HG03575 (cell line): ENCODE measurements at regions not wholly inside any gene's neighbourhood (a gene's known extent, or its start where the extent isn't known, plus 50 kb on each side); places are given as distances from the start of the nearest gene placed in this dataset.
"Not testable (repeated sequence)": the region's sequence is repeated elsewhere in the genome, so short reads cannot be mapped to it uniquely, and the experiment has no call there.

Experiments
- ATAC-seq: cut with Tn5 transposase; IDR thresholded peaks from one replicate; pipeline ENCODE4 v1.9.1; 2021; ENCODE audit not compliant: unreplicated experiment, insufficient number of reproducible peaks, low FRiP score; ENCODE audit errors: extremely low read depth

DNA sequence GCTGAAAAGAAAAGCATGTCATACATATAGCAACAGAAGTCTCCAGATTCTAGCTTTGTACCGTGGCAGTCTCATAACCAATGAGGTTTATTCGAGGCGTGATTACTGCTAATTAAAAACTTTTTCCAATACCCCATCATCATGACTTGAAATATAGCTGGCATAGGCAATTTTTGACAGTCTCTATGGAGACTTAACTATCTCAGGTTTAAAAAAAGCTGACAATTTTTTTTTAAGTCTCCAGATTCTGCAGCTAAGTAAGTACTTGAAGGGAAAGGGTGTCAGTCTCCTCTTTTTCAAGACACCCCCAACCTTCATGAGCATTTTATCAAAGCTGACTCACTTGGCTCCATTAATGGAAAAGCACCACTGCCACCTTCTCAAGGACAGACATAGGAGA is 126.3 kb upstream of the RXFP1 start:
- no peak for ATAC-seq

DNA sequence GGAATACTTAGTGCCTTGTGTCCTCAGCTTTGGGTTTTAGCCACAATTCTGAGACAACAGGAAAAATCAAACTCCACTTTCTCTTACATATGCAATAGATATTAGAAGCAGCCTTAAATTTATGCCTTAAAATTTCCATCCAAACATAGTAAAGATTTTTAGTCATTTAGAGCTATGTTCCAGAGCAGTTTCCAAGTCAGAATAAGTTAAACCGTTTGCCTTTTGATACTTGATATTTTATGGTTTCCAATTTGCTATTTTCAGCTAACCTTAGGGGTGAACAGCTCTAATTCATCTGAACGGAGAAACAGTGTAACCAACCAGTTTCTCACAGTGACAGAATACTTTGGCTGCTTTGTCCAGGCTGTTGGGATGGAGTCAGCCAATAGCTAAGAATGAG is 125.8 kb upstream of the RXFP1 start:
- ATAC-seq = no peak

DNA sequence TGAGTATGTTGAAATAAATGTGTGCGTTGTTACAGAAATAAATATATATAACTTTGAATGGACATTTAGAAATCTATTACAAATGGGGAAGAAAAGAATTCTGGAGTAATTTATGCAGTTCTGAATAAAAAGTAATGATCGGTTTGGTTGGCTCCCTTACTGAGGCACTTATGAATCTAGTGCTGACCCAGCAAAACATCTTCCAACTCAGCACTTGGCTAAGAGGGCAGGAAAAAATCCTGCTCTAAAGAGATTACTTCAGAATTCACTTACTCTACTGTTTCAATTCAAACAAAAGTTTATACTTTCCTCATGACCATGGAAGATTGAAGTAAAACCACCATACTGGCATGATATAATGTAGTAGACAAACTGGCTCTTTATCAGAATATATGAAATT is 123.9 kb upstream of the RXFP1 start:
- ATAC-seq = no peak

DNA sequence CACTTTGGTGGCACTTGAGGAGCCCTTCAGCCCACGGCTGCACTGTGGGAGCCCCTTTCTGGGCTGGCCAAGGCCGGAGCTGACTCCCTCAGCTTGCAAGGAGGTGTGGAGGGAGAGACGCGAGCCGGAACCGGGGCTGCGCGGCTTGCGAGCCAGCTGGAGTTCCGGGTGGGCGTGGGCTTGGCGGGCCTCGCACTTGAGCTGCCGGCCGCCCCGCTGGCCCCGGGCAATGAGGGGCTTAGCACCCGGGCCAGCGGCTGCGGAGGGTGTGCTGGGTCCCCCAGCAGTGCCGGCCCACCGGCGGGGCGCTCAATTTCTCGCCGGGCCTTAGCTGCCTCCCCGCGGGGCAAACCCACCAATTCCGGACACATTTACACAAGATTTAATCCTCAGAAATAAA is 113.7 kb upstream of the RXFP1 start:
- not testable (repeated sequence) for ATAC-seq

DNA sequence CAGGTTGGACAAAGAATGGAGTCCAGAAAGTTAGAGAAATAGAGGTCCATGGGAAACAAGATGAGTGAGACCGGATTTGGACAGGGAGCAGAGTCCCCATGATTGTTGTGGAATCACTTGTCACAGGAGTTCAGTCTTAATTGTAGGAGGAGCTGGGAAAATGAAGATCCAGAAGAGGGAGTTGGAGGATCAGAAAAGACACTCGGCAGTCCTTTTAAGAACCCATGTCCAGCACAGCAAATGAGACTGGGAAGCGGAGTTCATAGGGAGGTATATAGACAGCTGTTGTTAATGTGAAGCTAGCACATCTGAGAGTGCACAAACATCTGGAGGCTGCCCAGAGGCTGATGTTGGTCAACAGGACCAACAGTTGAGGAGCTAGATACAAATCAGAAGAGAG is 111.4 kb upstream of the RXFP1 start:
- ATAC-seq = no peak

DNA sequence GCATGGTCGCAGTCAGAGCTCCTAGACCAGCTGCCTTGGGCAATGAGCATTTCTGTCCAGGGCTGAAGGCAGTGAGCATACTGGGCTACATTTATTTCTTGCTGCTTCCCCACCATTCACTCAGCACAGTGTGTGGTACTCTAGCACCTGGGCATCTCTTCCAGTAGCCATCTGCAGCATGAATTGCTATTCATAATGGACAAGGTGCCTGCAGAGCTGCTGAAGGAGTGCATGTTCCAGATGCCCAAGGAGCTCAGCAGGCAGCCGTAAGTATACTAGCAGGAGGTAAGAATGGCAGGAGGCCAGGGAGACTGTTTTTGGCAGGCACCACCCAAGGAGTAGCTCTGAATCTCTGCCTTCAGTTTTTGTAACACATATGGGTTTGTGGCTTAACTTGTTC is 110.4 kb upstream of the RXFP1 start:
- ATAC-seq = no peak

DNA sequence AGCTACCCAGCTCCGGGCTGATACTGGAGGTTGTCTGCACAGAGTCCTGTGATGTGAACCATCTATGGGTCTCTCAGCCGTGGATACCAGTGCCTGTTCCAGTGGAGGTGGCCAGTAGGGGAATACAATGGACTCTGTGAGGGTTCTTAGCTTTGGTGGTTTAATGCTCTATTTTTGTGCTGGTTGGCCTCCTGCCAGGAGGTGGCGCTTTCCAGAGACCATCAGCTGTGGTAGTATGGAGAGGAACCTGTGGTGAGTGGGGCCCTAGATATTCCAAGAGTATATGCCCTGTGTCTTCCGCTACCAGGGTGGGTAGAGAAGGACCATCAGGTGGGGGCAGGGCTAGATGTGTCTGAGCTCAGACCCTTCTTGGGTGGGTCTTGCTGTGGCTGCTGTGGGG is 103.0 kb upstream of the RXFP1 start:
- not testable (repeated sequence) for ATAC-seq

DNA sequence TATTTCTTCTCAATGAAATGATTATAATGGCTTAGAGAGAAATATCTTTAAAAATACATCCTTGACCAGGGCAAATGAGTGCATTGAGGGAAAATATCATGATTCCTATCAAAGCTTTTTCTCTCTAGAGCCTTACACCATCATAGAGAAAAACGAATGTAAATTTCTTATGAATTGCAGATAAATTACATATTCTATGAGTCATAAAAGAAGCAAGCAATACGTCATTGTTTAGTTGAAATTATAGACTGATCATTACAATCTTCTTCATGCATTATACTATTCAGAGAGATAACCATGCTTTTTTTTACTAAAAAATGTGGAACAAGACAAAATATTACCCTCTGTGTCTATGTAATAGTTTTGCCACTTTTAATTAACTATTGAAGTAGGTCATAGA is 100.9 kb upstream of the RXFP1 start:
- no peak for ATAC-seq

DNA sequence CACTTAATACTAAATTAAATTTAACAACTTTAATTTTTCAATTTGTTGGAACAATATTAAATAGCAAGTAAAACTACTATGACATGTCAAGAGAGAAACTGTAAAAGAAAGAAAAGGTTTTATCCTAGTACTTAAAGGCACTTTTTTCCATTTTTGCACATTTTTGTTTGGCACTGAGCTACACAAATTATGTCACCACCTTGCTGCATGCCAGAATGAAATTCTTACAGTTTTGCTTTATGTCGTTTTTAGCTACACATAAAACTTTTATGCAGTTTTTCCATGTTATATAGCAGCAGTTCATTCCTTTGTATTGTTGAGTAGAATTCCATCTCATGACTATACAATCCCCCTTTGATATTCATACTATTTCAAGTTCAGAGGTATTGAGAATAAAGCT is 99.1 kb upstream of the RXFP1 start:
- ATAC-seq = no peak

DNA sequence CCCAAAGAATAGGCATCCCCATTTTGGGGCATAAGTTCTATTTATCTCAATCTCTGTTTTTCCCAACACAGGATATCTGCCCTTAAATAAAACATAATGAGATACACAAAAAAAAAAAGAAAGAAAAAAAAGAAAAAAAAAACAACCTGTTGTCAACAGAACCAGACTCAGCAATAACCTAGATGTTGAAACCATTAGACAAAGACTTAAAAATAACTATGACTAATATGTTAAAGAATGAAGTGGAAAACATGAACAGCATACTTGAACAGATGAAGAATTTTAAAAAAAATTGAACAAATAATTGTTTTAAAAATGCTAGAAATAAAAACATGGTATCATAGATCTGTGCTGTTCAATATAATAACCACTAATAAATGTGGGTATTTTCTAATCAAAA is 93.4 kb upstream of the RXFP1 start:
- ATAC-seq = no peak

DNA sequence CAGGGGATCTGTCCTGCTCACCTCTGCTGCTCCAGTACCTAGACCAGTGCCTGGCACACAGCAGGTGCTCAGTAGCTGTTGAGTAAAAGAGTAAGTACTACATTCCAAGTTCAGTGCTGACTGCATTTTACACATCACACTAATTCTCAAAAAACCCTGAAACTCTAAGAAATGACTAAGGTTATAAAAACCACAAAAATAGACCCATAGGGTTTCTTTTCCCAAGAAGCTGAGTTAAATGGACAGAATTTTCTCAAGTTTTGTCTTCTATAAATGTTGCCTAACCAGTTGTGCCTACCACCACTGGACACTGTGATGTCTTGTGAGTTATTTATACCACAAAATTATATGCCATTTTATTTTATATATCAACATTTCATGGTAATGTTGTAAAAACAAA is 78.9 kb upstream of the RXFP1 start:
- ATAC-seq = no peak

DNA sequence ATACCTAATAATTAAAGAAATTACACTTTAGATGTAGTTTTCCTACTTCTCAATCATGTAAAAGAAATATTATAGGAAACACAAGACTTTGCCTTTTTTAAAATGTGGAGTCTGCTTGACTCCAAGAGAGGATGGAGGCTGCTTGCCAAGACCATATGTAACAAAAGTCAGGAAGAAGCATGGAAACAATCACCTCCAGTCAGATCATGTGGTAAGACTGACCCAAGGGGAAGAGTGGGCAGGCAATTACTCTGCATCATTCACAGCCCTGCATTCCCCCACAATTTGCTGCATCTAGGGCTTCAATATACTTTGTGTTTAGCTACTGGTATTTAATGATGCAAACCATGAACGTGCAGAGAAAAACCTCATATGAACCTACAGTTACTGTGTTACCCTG is 78.0 kb upstream of the RXFP1 start:
- ATAC-seq = no peak

DNA sequence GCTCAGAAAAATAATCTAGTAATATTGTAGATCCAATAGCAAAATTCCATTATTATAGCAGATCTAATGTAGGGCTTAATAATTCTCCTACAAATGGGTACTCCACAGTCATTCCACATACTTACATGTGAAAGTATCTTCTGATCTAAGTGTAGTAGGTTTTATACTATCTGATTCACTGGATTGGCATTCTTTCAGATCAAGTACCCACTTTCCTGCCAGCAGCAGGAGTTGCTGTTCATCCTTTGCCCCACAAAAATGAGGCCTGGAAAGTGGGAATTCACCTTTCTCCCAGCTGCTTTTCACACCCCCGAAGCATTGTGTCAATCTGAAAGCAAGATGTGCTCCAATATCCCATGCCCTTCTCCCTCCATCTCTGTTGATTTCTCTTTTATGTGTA is 77.1 kb upstream of the RXFP1 start:
- ATAC-seq = no peak

DNA sequence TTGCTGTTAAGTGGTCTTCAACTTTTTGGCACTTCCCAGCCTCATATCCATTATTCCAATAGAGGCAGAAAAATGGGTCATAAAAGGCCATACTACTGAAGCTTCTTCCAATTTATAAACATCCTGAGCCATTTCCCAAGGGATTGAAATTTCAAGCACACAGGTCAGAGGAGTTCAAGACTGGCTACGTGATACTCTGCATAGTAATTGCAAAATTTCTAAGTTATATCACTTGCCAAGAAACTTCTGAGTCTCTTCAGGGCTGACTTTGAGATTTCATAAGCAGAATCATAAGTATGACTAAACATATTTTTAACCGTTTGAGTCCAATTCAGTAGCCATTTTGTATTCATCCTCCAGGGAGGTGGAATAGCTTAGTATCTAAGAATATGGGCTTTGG is 75.6 kb upstream of the RXFP1 start:
- ATAC-seq = no peak

DNA sequence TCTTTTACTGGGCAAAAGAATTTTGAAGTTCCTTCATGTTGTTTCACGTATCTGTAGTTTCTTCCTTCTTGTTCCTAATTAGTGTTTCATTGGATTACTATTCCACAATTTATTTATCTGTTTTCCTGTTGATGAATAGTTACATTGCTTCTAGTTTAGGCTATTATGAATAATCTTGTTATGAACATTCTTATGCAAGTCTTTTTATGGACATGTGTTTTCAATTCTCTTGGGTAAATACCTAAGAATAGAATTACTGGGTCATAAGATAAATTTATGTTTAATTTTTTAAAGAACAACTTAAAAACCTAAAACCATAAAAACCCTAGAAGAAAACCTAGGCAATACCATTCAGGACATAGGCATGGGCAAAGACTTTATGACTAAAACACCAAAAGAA is 70.9 kb upstream of the RXFP1 start:
- no peak for ATAC-seq

DNA sequence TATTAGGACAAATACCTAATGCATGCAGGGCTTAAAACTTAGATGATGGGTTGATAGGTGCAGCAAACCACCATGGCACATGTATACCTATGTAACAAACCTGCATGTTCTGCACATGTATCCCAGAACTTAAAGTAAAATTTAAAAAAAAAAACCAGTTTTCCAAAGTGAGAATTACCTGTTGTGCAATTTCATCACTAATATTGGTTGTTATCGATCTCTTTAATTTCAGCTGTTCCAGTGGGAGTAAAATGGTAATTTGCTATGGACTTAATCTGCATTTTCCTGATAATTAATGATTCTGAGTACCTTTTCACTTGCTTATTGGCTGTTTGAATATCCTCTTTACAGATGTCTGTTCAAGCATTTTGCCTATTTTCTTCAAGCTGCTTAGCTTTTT is 69.6 kb upstream of the RXFP1 start:
- not testable (repeated sequence) for ATAC-seq

DNA sequence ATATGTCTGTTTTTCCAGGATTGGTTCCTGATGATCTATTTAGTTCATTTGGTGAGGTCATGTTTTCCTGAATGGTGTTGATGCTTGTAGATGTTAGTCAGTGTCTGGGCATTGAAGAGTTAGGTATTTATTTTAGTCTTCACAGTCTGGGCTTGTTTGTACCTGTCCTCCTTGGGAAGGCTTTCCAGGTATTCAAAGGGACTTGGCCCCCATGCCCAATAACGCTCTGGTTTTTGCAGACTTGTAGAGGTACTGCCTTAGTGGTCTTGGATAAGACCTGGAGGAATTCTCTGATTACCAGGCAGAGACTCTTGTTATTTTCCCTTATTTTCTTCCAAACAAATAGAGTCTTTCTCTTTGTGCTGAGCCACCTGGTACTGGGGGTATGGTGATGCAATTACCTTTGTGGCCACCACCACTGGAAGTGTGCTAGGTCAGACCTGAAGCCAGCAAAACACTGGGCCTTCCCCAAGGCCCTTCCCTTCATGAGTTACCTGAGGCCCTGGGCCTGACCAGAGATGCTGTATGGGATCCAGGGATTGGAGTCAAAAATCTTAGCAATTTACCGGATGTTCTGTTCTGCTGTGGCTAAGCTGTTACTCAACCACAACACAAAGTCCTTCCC is 63.3 kb upstream of the RXFP1 start:
- ATAC-seq = no peak

DNA sequence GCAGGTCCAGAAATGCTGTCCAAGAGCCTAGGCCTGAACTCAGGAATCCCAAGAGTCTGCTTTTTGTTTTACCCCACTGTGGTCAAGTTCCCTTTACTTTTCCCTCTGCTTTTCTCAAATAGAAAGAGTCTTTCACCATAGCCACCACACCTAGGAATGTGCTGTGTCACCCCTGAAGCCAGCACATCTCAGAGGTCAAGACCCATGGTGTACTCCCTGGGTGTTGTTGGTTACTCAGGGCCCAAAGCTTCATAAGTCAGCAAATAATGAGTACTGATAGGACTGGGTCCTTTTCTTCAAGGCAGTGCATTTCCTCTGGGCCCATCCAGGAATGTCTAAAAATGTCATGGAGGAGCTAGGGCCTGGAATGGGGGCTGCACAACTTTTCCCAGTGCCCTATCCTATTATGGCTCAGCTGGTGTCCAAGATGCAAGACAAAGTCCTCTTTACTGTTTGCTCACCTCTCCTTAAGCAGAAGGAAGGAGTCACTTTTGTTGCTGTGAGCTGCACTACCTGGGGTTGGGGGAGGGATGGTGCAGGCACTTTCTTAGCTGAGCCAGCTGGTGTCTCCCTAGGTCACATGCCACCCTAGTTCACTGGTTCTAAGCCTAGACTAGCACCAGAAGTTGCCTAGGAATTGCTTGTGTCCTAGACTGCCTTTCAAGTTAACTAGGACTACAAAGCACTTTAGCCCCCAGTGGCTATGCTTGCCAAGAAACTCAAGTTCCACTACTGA is 62.4 kb upstream of the RXFP1 start:
- no peak for ATAC-seq

DNA sequence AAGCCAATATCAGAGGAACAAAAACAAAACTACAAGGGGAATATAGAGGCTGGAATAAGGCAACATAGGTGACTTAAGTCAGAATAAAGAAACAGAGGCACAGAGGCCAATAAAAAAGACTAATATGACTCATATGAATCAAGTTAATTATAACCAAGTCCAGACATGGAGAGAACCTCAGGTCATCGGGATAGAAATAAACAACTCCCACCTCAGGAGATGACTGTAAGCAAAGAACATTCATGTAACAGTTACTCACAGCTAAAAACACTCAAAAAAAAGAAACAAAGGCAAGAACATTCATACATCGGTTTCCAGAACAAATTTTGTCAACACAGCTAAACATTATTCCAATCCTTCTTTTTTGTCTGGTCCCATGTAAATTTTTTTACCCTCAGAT is 60.3 kb upstream of the RXFP1 start:
- no peak for ATAC-seq

DNA sequence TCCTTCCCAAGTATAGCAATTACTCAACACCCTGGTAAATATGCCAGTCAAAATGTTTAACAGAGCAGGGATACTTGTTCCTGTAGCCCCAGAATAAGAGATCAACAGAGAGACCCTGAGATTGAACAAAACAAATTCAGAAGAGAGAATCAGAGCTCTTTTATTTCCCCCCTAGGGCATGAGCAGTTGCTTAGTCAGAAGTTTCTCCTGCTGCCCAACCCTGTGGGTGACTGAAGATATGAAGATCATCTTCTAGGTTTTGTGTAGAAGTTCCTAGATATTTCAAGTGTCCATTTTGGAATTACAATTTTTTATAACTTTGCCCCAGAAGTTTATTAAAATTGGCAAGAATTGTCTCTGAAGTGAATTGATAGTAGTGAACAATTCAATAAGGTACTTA is 59.1 kb upstream of the RXFP1 start:
- ATAC-seq = no peak
